NCI-H146 (cell line): ENCODE measurements at regions not wholly inside any gene's neighbourhood (a gene's known extent, or its start where the extent isn't known, plus 50 kb on each side); places are given as distances from the start of the nearest gene placed in this dataset.
"Not testable (repeated sequence)": the region's sequence is repeated elsewhere in the genome, so short reads cannot be mapped to it uniquely, and the experiment has no call there.

Source experiments
- DNase-seq: peaks from one replicate; lab custom pipeline; 2025; lab: John Stamatoyannopoulos, UW

DNA sequence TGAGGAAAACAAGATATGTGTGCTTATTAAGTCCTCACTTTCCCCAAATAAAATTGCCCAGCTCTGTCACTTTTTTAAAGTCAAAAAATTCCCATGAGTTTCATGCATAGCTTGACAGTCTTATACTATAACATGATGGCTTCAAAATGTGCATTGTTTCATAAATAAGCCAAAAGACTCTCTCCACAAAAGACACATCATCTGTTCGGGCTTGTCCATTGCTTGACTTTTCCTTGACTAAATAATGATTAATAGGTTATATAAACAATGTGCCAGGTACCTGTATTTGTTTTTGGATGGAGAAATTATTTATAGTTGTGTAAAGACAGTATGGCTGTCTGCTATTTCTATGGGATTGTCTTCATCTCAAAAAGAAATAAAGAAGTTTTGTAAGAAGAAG lies 329.2 kb upstream of the KLF3 start:
- DNase-seq, result no peak

- DNase-seq, result not testable (repeated sequence)
Observed at GRCh38 chr4:38338939-38339338, 325.1 kb upstream of the KLF3 start.

DNA sequence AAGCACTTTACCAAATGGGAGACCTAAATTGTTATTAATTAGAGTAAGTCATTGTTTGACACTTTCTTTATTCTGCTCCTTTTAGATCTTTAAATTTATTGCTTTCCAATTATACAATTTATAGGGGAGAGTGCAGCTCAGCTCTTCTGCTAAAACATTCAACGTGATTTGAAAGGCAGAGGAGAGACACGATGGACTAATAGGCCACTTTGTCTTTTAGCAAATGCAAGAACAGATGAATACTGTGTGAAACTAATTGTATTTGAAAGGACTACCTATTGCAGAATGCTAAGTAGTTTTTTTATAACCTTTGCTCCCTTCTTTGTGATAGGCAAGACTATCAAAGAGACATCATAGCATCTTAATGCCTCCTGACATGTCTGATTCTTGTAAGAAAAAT lies 320.4 kb upstream of the KLF3 start:
- DNase-seq, result no peak

DNA sequence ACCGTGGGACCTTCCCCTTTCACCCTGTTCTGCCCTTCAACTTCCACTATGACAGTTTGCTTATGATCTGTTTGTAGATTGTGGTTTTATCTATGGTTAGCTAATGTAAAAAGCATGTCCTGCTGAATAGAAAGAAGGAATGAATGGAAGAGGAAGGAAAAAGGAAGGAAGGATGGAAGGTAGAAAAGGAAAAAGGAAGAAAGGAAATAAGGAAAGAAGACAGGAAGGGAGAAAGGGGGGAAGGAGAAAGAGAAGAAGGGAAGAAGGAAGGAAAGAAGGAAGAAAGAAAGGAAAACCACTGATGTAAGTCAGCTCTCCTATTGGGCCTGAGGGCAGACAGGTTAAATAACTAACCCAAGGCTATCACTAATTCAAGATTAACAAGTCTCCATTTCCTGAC lies 319.1 kb upstream of the KLF3 start:
- DNase-seq, result no peak

DNA sequence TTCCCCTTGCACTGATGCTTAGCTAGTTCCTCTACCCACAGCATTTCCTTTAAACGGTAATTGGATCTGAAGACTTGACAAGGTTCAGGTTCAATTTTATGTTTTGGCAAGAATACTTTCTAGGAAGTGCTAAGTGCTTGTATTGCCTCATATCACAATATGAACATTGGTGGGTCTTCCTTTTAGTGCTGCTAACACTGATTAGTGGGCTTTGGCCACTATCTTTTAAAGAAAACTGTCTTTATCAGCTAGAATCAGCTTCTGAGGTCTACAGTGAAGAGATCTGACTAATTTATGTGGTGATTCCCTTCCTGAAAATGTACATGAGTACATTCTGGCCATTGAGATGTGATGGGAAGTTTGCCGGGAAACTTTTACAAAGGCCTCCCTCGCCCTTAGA lies 316.7 kb upstream of the KLF3 start:
- no peak for DNase-seq

- DNase-seq, result no peak
Observed at GRCh38 chr4:38354421-38354820, 309.6 kb upstream of the KLF3 start.

- DNase-seq, result no peak
Observed at GRCh38 chr4:38354872-38355271, 309.1 kb upstream of the KLF3 start.

DNA sequence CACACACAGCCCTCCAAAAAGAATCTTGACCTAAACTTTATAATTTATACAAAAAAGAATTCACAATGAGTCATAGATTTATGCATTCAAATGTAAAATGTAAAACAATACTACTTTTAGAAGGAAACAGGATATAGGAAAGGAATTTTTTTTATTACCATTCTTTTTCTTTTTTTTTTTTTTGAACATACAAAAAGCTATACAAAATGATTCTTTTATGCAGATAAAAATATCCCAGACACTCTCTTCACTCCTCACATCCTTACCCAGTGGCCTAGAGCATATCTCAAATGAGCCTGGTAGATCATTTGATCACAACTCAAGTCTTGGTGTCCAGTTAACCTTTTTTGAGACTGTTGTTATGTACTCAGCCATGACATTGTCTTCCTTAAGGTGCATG lies 307.3 kb upstream of the KLF3 start:
- DNase-seq, result no peak

- DNase-seq, result no peak
Observed at GRCh38 chr4:38357546-38357945, 306.5 kb upstream of the KLF3 start.

GRCh38 chr4:38359113-38359512 lies 304.9 kb upstream of the KLF3 start:
- DNase-seq, result no peak

GRCh38 chr4:38360201-38360600 lies 303.8 kb upstream of the KLF3 start:
- no peak for DNase-seq

- DNase-seq, result no peak
Observed at GRCh38 chr4:38364383-38364963, 299.5 kb upstream of the KLF3 start.

GRCh38 chr4:38365261-38365660 lies 298.7 kb upstream of the KLF3 start:
- DNase-seq, result no peak

- peak; percentile 5 for DNase-seq
Observed at GRCh38 chr4:38365748-38366310, 298.2 kb upstream of the KLF3 start.

- no peak for DNase-seq
Observed at GRCh38 chr4:38366456-38366855, 297.5 kb upstream of the KLF3 start.

DNA sequence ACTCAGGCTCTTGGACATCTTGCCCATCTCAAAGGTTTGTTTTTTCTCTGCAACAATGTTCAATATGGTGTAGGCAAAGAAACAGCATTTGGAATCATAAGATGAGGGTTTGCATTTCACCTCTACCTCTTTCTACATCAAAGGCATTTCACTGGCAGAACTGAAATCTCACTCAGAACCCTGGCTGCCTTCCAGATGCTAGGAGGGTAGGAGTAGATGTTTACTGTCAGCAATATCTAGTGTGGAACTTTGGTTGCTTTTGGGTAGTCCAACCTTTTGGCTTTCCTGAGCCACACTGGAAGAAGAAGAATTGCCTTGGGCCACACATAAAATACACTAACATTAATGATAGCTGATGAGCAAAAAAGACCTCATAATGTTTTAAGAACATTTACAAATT lies 297.0 kb upstream of the KLF3 start:
- no peak for DNase-seq

DNA sequence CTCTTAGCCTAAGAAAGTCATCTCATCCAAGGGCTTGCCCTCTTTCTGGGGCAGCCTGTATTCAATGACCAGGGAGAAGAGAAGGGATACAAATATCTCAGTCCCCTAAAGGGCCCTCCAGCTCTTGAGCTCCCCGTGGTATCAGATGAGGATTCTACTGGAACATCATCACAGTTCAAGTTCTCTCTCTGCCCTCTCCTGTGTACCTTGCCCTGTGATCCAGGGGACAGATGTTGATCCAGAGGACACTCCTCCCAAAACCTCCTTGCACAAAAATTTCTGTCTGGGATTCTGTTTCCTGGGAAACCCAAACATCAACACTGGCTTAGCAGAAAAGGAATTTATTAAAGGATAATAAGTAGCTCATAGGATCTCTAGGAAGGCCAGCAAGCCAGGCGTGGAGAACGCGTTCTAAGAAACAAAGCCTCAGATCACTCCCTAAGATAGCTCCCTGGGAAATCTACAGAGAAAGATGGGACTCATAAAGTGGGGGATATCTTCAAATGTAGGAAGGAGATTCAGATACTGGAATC lies 296.3 kb upstream of the KLF3 start:
- DNase-seq, result no peak

DNA sequence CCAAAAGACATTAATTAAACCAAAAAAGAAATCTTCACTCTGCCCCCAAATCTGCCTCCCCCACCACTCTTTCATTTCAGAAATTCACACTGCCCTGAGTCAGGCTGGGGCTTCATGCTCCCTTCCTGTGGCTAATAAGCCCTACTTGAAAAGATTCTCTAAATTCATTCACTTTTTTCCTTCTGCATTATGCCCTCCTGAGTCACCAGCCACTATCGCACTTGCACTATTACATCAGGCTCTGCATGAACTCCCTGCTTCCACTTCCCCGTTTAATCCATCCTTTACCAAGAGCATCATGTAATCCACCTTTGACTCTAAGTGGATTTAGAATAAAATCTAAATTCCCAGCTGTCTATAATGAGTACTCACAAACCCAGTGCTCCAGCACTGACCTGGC lies 295.4 kb upstream of the KLF3 start:
- DNase-seq, result no peak

GRCh38 chr4:38371391-38371851 lies 292.6 kb upstream of the KLF3 start:
- no peak for DNase-seq

- no peak for DNase-seq
Observed at GRCh38 chr4:38373375-38373774, 290.6 kb upstream of the KLF3 start.

DNA sequence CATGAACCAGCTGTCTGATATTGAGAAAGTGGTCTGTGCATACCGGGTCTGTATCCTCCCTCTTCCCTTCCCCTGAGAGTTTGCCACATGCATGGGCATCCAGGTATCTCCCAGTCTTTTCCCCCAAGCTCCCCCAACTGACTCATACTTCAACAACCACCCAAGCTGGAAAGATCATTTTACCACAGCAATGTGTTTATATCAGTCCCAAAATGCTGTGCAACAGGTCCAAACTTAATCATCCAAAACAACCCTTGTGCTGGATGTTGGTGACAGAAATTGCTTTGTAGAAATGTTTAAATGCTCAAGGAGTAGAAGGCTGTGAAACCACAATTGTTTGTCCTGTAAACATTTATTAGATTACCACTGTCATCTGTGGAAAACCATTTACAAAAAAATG lies 286.8 kb upstream of the KLF3 start:
- DNase-seq, result no peak

- no peak for DNase-seq
Observed at GRCh38 chr4:38378478-38378877, 285.5 kb upstream of the KLF3 start.

GRCh38 chr4:38381788-38382187 lies 282.2 kb upstream of the KLF3 start:
- no peak for DNase-seq

- DNase-seq, result peak; percentile 10
Observed at GRCh38 chr4:38382520-38382919, 281.5 kb upstream of the KLF3 start.
